Sigmoid colon (tissue), 6 donors: ENCODE measurements at regions not wholly inside any gene's neighbourhood (a gene's known extent, or its start where the extent isn't known, plus 50 kb on each side); places are given as distances from the start of the nearest gene placed in this dataset.

Experiments
- DNase-seq: peaks from one replicate; pipeline ENCODE4 v3.0.0-alpha.2; 2019
- H3K27ac ChIP-seq, 4 donors: fragments of 200-600 bp; sonication (generic); one replicate each; pipeline ENCODE4 v1.5.1; 2016 to 2019; ENCODE audit warnings: mild to moderate bottlenecking in 1 of 4
- H3K27me3 ChIP-seq, 3 donors: fragments of 200-600 bp; sonication (generic); one replicate each; pipeline ENCODE4 v1.5.1; 2019; ENCODE audit warnings: mild to moderate bottlenecking in 1 of 3
- H3K36me3 ChIP-seq, 4 donors: fragments of 200-600 bp; sonication (generic); one replicate each; pipeline ENCODE4 v1.5.1; 2016 to 2019
- H3K4me1 ChIP-seq, 4 donors: fragments of 200-600 bp; sonication (generic); one replicate each; pipeline ENCODE4 v1.5.1; 2017 to 2019
- H3K4me3 ChIP-seq, 4 donors: fragments of 200-600 bp; sonication (generic); one replicate each; pipeline ENCODE4 v1.5.1; 2017 to 2019; ENCODE audit warnings: mild to moderate bottlenecking in 2 of 4, moderate library complexity in 1 of 4
- H3K9me3 ChIP-seq, 4 donors: fragments of 200-600 bp in 3 of 4; sonication (generic) in 3 of 4; one replicate each; pipeline versions ENCODE4 v1.5.1 to v1.6.1; 2013 to 2019
- EP300 ChIP-seq, 4 donors: sonication (generic); formaldehyde crosslinking; IDR thresholded peaks; one replicate each; pipeline ENCODE4 v1.6.1; 2017; ENCODE audit warnings: antibody characterized with exemption in 4 of 4
- POLR2A ChIP-seq, 2 donors: fragments of 450-650 bp; IDR thresholded peaks; one replicate each; pipeline ENCODE4 v1.6.1; 2016; ENCODE audit warnings: antibody characterized with exemption in 2 of 2, mild to moderate bottlenecking in 2 of 2, moderate library complexity in 2 of 2
- POLR2AphosphoS5 ChIP-seq, 4 donors: sonication (generic); formaldehyde crosslinking; IDR thresholded peaks; one replicate each; pipeline ENCODE4 v1.6.1; 2017; ENCODE audit warnings: antibody characterized with exemption in 4 of 4
- WGBS, 2 donors: extraction: QIAGEN DNeasy Blood & Tissue Kit; methylation state at CpG; one replicate each; pipeline ENCODE4 v1.1.7; 2013; 5-methylcytosine and 5-hydroxymethylcytosine counted together
- intact Hi-C: fragments of 100-400 bp; cut with DNase I; formaldehyde crosslinking; loops from one replicate; pipeline ENCODE4 v1.15.1; 2023
- TF ChIP-seq, protein P1 (sequence below), 4 experiments: fragments of 450-650 bp in 3 of 4; fragments of 200-600 bp in 1 of 4; IDR thresholded peaks; one replicate each; pipeline ENCODE4 v1.5.1; 2016 to 2019; ENCODE audit warnings: antibody characterized with exemption in 4 of 4, mild to moderate bottlenecking in 3 of 4, moderate library complexity in 2 of 4
- donor health status: healthy with polysubstance abuse.
- donor health status: healthy.

DNA sequence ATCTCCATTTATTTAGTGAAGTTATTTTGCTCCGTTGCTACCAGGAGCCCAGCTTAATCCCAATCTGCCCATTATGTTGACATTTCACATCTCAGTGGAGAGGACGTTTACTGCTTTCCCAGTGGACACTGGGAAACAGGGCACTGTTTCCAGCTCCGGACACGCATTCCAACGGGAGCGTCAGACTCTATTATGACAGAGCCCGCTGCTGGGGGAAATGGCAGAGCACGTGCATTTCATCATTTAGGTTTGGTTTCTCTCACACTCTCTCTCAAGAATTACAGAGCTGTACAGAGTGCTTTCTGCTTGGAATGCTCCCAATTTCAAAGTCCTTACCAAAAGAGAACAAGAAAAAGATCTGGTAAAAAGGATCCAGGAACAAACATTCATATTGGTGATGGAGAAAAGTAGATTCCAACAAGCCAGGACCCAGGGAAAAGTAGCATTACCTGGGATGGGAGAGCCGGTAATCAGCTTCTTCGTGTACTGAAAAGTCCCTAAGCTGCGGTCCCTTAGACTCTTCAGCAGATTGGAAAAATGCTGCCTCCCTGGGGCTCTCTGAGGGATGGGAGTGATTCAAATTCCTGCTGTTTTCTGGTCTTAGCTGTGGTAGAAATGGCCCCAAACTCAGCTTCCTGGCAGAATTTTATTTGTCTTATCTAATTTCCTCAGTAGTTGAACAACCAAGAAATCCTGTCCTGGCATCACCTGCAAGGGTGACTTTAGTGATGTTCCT, 136.0 kb upstream of the THBS1 start:
- WGBS, 2 donors = 82 to 91% methylated on average over 11 of the region's 11 CpGs
- Histone ChIP-seq H3K27me3 (no peaks in the 10 kb centered on the region), H3K4me3 (no peak overlapping the region), H3K27ac (peak overlapping the region in 3 of 4 donors; percentile 3 to 56 (median 46)), H3K4me1 (peaks cover 0 to 11% (median 4%) of the 10 kb centered on the region in 4 donors), H3K36me3 (no peaks in the 10 kb centered on the region), H3K9me3 (no peaks in the 10 kb centered on the region)
- DNase-seq = peak; percentile 75
- intact Hi-C loops = loop anchor here (5.0 kb wide), 1 partner anchor 273 kb away; no protein-coding TSS in a partner anchor
- TF ChIP-seq POLR2AphosphoS5 (IDR thresholded peaks at IDR 0.05) (peak in 2 of 4 donors; percentile 24 to 41), POLR2A (IDR thresholded peaks at IDR 0.05) (no peak), EP300 (IDR thresholded peaks at IDR 0.05) (no peak)
- TF ChIP-seq, protein P1, sequence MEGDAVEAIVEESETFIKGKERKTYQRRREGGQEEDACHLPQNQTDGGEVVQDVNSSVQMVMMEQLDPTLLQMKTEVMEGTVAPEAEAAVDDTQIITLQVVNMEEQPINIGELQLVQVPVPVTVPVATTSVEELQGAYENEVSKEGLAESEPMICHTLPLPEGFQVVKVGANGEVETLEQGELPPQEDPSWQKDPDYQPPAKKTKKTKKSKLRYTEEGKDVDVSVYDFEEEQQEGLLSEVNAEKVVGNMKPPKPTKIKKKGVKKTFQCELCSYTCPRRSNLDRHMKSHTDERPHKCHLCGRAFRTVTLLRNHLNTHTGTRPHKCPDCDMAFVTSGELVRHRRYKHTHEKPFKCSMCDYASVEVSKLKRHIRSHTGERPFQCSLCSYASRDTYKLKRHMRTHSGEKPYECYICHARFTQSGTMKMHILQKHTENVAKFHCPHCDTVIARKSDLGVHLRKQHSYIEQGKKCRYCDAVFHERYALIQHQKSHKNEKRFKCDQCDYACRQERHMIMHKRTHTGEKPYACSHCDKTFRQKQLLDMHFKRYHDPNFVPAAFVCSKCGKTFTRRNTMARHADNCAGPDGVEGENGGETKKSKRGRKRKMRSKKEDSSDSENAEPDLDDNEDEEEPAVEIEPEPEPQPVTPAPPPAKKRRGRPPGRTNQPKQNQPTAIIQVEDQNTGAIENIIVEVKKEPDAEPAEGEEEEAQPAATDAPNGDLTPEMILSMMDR (IDR thresholded peaks at IDR 0.05) = no peak

GRCh38 chr15:39445931-39446330, 134.9 kb upstream of the THBS1 start:
- 76 to 84% methylated on average over 2 of the region's 2 CpGs for WGBS, 2 donors
- TF ChIP-seq, protein P1 (IDR thresholded peaks at IDR 0.05) = no peak
- no peak for TF ChIP-seq EP300 (IDR thresholded peaks at IDR 0.05)
- TF ChIP-seq POLR2A (IDR thresholded peaks at IDR 0.05) = no peak
- TF ChIP-seq POLR2AphosphoS5 (IDR thresholded peaks at IDR 0.05) = no peak
- intact Hi-C loops = loop anchor here (5.0 kb wide), 1 partner anchor 274 kb away; no protein-coding TSS in a partner anchor

GRCh38 chr15:39447346-39447745, 133.5 kb upstream of the THBS1 start:
- intact Hi-C loops = loop anchor here (5.0 kb wide), 1 partner anchor 275 kb away; no protein-coding TSS in a partner anchor
- Histone ChIP-seq H3K9me3 (no peaks in the 10 kb centered on the region), H3K36me3 (no peaks in the 10 kb centered on the region), H3K27ac (no peak overlapping the region), H3K4me3 (no peak overlapping the region), H3K4me1 (peaks cover 0 to 30% (median 17%) of the 10 kb centered on the region in 4 donors), H3K27me3 (no peaks in the 10 kb centered on the region)
- WGBS, 2 donors = 95 to 98% methylated on average over 2 of the region's 2 CpGs
- no peak for DNase-seq
- TF ChIP-seq, protein P1 (IDR thresholded peaks at IDR 0.05) = no peak
- TF ChIP-seq EP300 (IDR thresholded peaks at IDR 0.05) (no peak), POLR2A (IDR thresholded peaks at IDR 0.05) (no peak), POLR2AphosphoS5 (IDR thresholded peaks at IDR 0.05) (no peak)

More at GRCh38 chr15:39445931-39446330, 134.9 kb upstream of the THBS1 start:
- no peaks in the 10 kb centered on the region for H3K9me3 ChIP-seq
- DNase-seq = no peak
- no peaks in the 10 kb centered on the region for H3K27me3 ChIP-seq
- no peak overlapping the region for H3K27ac ChIP-seq
- H3K36me3 ChIP-seq = no peaks in the 10 kb centered on the region
- no peak overlapping the region for H3K4me3 ChIP-seq
- peaks cover 0 to 19% (median 8%) of the 10 kb centered on the region in 4 donors for H3K4me1 ChIP-seq

DNA sequence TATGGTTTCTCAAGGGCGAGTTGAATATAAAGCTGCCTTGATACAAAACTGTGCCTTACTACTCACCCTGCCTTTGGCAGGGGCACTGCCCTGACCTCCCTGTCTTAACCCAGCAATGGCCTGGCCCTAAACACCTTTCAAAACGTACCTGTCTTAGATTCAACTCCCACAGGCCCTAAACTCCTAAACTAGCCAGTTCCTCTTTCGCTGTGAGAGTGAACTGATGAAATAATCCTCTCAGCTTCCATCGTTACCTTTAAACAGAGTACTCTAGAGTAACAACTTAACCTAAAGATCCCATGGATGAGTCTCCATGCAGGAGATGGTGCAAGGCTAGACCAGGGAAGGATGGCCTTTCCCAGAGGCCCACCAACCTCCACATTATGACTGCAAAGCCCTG, 133.0 kb upstream of the THBS1 start:
- intact Hi-C loops = loop anchor here (5.0 kb wide), 1 partner anchor 276 kb away; no protein-coding TSS in a partner anchor
- H3K36me3 ChIP-seq = no peaks in the 10 kb centered on the region
- no peak for TF ChIP-seq POLR2AphosphoS5 (IDR thresholded peaks at IDR 0.05)
- peaks cover 0 to 31% (median 19%) of the 10 kb centered on the region in 4 donors for H3K4me1 ChIP-seq
- H3K27ac ChIP-seq = no peak overlapping the region
- no peak for DNase-seq
- WGBS, 2 donors = 87 to 89% methylated on average over 4 of the region's 4 CpGs
- H3K27me3 ChIP-seq = no peaks in the 10 kb centered on the region
- H3K9me3 ChIP-seq = no peaks in the 10 kb centered on the region
- no peak overlapping the region for H3K4me3 ChIP-seq

GRCh38 chr15:39448409-39448808, 132.5 kb upstream of the THBS1 start:
- Histone ChIP-seq H3K9me3 (no peaks in the 10 kb centered on the region), H3K4me3 (no peak overlapping the region), H3K36me3 (no peaks in the 10 kb centered on the region), H3K27me3 (no peaks in the 10 kb centered on the region), H3K4me1 (peaks cover 0 to 36% (median 22%) of the 10 kb centered on the region in 4 donors), H3K27ac (no peak overlapping the region)
- 80 to 81% methylated on average over 4 of the region's 4 CpGs for WGBS, 2 donors
- intact Hi-C loops = loop anchor here (5.0 kb wide), 1 partner anchor 276 kb away; no protein-coding TSS in a partner anchor
- TF ChIP-seq POLR2AphosphoS5 (IDR thresholded peaks at IDR 0.05) (no peak), POLR2A (IDR thresholded peaks at IDR 0.05) (no peak), EP300 (IDR thresholded peaks at IDR 0.05) (no peak)
- TF ChIP-seq, protein P1 (IDR thresholded peaks at IDR 0.05) = no peak
- no peak for DNase-seq
